ENCODE measurements at regions not wholly inside any gene's neighbourhood (a gene's known extent, or its start where the extent isn't known, plus 50 kb on each side); places are given as distances from the start of the nearest gene placed in this dataset.

DNA sequence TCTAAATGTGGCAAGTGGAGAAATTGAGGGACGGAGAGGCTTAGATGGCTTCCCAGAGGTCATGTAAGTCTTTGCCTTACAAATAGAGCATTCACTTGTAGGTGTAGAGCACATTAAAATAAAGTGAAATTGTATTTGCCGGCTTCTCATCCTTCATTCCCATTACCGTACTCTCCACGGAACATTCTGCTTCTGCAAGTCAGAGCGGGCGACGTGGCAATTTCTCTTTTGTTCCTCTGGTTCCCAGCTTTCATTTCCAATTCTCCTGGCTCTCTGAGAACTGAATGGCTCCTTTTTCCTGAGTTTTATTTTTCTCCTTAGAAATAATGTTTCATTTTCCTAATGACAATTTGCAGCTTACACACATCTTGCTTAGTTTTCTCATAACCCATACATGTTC lies 51.3 kb upstream of the PFKP start:
- no TSS peak for BruUV-seq (replicated peaks)
- no peaks in the 10 kb centered on the region for H3K9me3 ChIP-seq (ENCODE audit: low read length)
- no peaks in the 10 kb centered on the region for H3K36me3 ChIP-seq (ENCODE audit: low read depth, low read length)
- H3K9ac ChIP-seq (ENCODE audit: low read length), result no peak overlapping the region
- no peaks in the 10 kb centered on the region for H3K4me1 ChIP-seq (ENCODE audit: insufficient read depth, low read length)
- DNase-seq (no peak), ATAC-seq (no peak)
- H3K9me2 ChIP-seq (replicated peaks; ENCODE audit: low read length), result no peaks in the 10 kb centered on the region
- no peaks in the 10 kb centered on the region for H3F3A ChIP-seq (ENCODE audit: low read length, unreplicated experiment)
- no peak overlapping the region for H3K4me3 ChIP-seq (ENCODE audit: low read length)
- H3K27ac ChIP-seq (ENCODE audit: low read length), result no peak overlapping the region
- no peak overlapping the region for H2AFZ ChIP-seq (ENCODE audit: low read length)
- intact Hi-C loops (cut with micrococcal nuclease), result no loop called here
- POLR2A ChIA-PET (ENCODE audit: unreplicated experiment), result no interaction called here
- TF ChIP-seq EZH2 (IDR thresholded peaks at IDR 0.05; ENCODE audit: low read length, unreplicated experiment) (no peak), EZH2phosphoT487 (IDR thresholded peaks at IDR 0.05; ENCODE audit: borderline replicate concordance, low read length) (no peak)
- TF ChIP-seq, protein P1, sequence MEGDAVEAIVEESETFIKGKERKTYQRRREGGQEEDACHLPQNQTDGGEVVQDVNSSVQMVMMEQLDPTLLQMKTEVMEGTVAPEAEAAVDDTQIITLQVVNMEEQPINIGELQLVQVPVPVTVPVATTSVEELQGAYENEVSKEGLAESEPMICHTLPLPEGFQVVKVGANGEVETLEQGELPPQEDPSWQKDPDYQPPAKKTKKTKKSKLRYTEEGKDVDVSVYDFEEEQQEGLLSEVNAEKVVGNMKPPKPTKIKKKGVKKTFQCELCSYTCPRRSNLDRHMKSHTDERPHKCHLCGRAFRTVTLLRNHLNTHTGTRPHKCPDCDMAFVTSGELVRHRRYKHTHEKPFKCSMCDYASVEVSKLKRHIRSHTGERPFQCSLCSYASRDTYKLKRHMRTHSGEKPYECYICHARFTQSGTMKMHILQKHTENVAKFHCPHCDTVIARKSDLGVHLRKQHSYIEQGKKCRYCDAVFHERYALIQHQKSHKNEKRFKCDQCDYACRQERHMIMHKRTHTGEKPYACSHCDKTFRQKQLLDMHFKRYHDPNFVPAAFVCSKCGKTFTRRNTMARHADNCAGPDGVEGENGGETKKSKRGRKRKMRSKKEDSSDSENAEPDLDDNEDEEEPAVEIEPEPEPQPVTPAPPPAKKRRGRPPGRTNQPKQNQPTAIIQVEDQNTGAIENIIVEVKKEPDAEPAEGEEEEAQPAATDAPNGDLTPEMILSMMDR (conservative IDR thresholded peaks at IDR 0.05; ENCODE audit: low read depth, low read length), result no peak
- no peaks in the 10 kb centered on the region for H4K20me1 ChIP-seq (ENCODE audit: low read length)
- H3K79me2 ChIP-seq (ENCODE audit: low read length), result no peaks in the 10 kb centered on the region
- peaks cover 8% of the 10 kb centered on the region for H3K27me3 ChIP-seq (ENCODE audit: low read length)
- CTCF ChIA-PET, result no interaction called here
- H3K4me2 ChIP-seq (ENCODE audit: low read length), result no peak overlapping the region

DNA sequence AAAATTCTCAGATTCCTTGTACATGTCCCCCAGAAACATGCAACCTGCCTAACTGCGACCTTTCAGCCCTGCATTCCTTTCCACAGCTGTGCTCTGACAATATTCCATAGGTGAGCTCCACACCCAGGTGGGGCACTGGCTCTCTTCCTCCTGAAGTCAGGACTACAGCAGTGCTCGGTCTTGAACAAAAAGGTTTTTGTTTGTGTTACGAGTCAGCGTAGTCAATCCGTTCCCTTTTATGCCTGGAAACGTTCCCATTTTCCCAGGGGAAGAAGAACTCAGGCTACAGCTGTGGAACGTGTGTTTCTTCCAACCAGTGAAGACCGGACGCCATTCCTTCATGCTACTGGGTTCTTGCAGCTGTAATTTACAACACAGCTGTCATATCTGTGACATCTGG lies 52.4 kb upstream of the PFKP start:
- ATAC-seq, result no peak
- DNase-seq, result peak; percentile 19
- H3K4me2 ChIP-seq (ENCODE audit: low read length), result no peak overlapping the region
- 0 out of 2 replicates have a peak, but pooled peaks cover 2% of the 10 kb centered on the region for H3K4me1 ChIP-seq (ENCODE audit: insufficient read depth, low read length)
- peaks cover 7% of the 10 kb centered on the region for H3K27me3 ChIP-seq (ENCODE audit: low read length)
- no peaks in the 10 kb centered on the region for H3F3A ChIP-seq (ENCODE audit: low read length, unreplicated experiment)
- H4K20me1 ChIP-seq (ENCODE audit: low read length), result no peaks in the 10 kb centered on the region
- H3K9me3 ChIP-seq (ENCODE audit: low read length), result no peaks in the 10 kb centered on the region
- H3K9ac ChIP-seq (ENCODE audit: low read length), result no peak overlapping the region
- H3K9me2 ChIP-seq (replicated peaks; ENCODE audit: low read length), result no peaks in the 10 kb centered on the region
- H3K27ac ChIP-seq (ENCODE audit: low read length), result no peak overlapping the region
- H3K4me3 ChIP-seq (ENCODE audit: low read length), result no peak overlapping the region
- no peaks in the 10 kb centered on the region for H3K36me3 ChIP-seq (ENCODE audit: low read depth, low read length)
- H2AFZ ChIP-seq (ENCODE audit: low read length), result no peak overlapping the region
- BruUV-seq (replicated peaks), result no TSS peak
- CTCF ChIA-PET, result no interaction called here
- intact Hi-C loops (cut with micrococcal nuclease), result no loop called here
- TF ChIP-seq EZH2 (IDR thresholded peaks at IDR 0.05; ENCODE audit: low read length, unreplicated experiment), result no peak
- TF ChIP-seq, protein P1 (conservative IDR thresholded peaks at IDR 0.05; ENCODE audit: low read depth, low read length), result no peak
- TF ChIP-seq EZH2phosphoT487 (IDR thresholded peaks at IDR 0.05; ENCODE audit: borderline replicate concordance, low read length), result no peak
- no peaks in the 10 kb centered on the region for H3K79me2 ChIP-seq (ENCODE audit: low read length)
- POLR2A ChIA-PET (ENCODE audit: unreplicated experiment), result interaction anchor here (0.7 kb wide), 1 partner anchor 13 kb away, joined by 3 read pairs; no protein-coding TSS in a partner anchor

DNA sequence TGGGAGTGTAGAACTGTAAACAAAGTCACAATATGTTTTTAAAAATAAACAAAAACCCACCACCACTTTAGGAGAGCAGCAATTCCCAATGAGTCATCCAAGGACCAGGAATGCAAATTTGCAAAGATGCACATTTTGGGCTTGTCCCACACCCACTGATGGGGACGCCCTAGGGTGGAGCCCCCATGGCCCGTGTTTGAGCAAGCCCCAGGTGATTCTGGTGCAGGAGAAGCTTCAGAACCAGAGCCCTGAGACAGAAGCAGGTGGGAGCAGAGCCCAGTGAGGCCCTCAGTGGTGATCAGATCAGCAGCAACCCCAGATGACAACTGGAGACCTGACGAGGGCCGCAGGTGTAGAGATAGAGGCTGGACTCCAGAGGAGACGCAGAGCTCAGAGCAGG lies 55.1 kb upstream of the PFKP start:
- Histone ChIP-seq H3K9me2 (replicated peaks; ENCODE audit: low read length) (no peaks in the 10 kb centered on the region), H3K9ac (ENCODE audit: low read length) (no peak overlapping the region), H3K36me3 (ENCODE audit: low read depth, low read length) (no peaks in the 10 kb centered on the region), H3F3A (ENCODE audit: low read length, unreplicated experiment) (no peaks in the 10 kb centered on the region), H3K9me3 (ENCODE audit: low read length) (no peaks in the 10 kb centered on the region), H4K20me1 (ENCODE audit: low read length) (no peaks in the 10 kb centered on the region), H2AFZ (ENCODE audit: low read length) (no peak overlapping the region), H3K4me1 (ENCODE audit: insufficient read depth, low read length) (peaks cover 16% of the 10 kb centered on the region), H3K4me3 (ENCODE audit: low read length) (no peak overlapping the region), H3K27me3 (ENCODE audit: low read length) (no peaks in the 10 kb centered on the region; the same call in 1 of the 2 replicates), H3K4me2 (ENCODE audit: low read length) (no peak overlapping the region), H3K27ac (ENCODE audit: low read length) (no peak overlapping the region), H3K79me2 (ENCODE audit: low read length) (no peaks in the 10 kb centered on the region)
- intact Hi-C loops (cut with micrococcal nuclease), result no loop called here
- no TSS peak for BruUV-seq (replicated peaks)
- TF ChIP-seq, protein P1 (conservative IDR thresholded peaks at IDR 0.05; ENCODE audit: low read depth, low read length), result no peak
- no peak for TF ChIP-seq EZH2 (IDR thresholded peaks at IDR 0.05; ENCODE audit: low read length, unreplicated experiment)
- TF ChIP-seq EZH2phosphoT487 (IDR thresholded peaks at IDR 0.05; ENCODE audit: borderline replicate concordance, low read length), result no peak
- no peak for ATAC-seq
- DNase-seq, result no peak
- POLR2A ChIA-PET (ENCODE audit: unreplicated experiment), result no interaction called here
- CTCF ChIA-PET, result no interaction called here

Data from PC-3 (cell line).